SK-N-SH (cell line): ENCODE measurements at regions not wholly inside any gene's neighbourhood (a gene's known extent, or its start where the extent isn't known, plus 50 kb on each side); places are given as distances from the start of the nearest gene placed in this dataset.
"Not testable (repeated sequence)": the region's sequence is repeated elsewhere in the genome, so short reads cannot be mapped to it uniquely, and the experiment has no call there.

ENCODE experiments used
- CHD2 ChIP-seq: fragments of 150-350 bp; IDR thresholded peaks from 2 replicates; pipeline ENCODE4 v1.6.1; 2018; ENCODE audit warnings: low read length; ENCODE audit not compliant: partially characterized antibody
- CTCF ChIP-seq: fragments of 200-600 bp; sonication (generic); IDR thresholded peaks from 2 replicates; pipeline ENCODE4 v1.6.1; 2017; ENCODE audit warnings: antibody characterized with exemption, mild to moderate bottlenecking, moderate library complexity
- FOXM1 ChIP-seq: IDR thresholded peaks from 2 replicates; pipeline ENCODE4 v1.4.0; 2012; ENCODE audit warnings: low read depth, mild to moderate bottlenecking
- MXI1 ChIP-seq: IDR thresholded peaks from 2 replicates; pipeline ENCODE4 v1.6.1; 2012; ENCODE audit warnings: mild to moderate bottlenecking, low read depth, low read length, improper control_type of control experiment
- NFIC ChIP-seq: IDR thresholded peaks from 2 replicates; pipeline ENCODE4 v1.4.0; 2012; ENCODE audit warnings: borderline replicate concordance
- RAD21 ChIP-seq: IDR thresholded peaks from 2 replicates; pipeline ENCODE4 v1.6.1; 2012; ENCODE audit warnings: mild to moderate bottlenecking, low read length
- TAF1 ChIP-seq: IDR thresholded peaks from 2 replicates; pipeline ENCODE4 v1.6.1; 2012; ENCODE audit warnings: low read depth, mild to moderate bottlenecking, low read length, moderate library complexity, borderline replicate concordance

GRCh38 chr11:37135606-37136005 lies 537.6 kb upstream of the RAG2 start:
- not testable (repeated sequence) for TF ChIP-seq CTCF, CHD2, RAD21, TAF1, FOXM1, NFIC, MXI1
